ENCODE measurements at regions not wholly inside any gene's neighbourhood (a gene's known extent, or its start where the extent isn't known, plus 50 kb on each side); places are given as distances from the start of the nearest gene placed in this dataset.
"Not testable (repeated sequence)": the region's sequence is repeated elsewhere in the genome, so short reads cannot be mapped to it uniquely, and the experiment has no call there.

DNA sequence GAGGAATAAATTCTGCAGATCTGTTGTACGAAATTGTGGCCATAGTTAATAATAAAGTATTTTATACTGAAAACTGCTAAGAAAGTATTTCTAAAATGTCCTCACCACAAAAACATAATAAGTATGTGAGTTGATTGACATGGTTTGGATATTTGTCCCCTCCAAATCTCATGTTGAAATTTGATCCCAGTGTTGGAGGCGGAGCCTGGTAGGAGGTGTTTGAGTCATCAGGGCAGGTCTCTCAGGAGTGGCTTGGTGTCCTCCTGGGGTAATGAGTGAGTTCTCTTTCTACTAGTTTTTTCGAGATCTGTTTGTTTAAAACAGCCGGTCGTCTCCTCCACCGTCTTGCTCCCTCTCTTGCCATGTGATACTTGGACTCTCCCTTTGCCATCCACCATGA is 424.1 kb upstream of the KCNMB2 start:
- no peak for TF ChIP-seq CTCF (conservative IDR thresholded peaks at IDR 0.05; ENCODE audit: control insufficient read depth, insufficient read depth, low read depth, low read length)
- H3K4me3 ChIP-seq (ENCODE audit: control insufficient read depth, low read depth, low read length): no peak overlapping the region
- no peak for DNase-seq (ENCODE audit: low read depth)

DNA sequence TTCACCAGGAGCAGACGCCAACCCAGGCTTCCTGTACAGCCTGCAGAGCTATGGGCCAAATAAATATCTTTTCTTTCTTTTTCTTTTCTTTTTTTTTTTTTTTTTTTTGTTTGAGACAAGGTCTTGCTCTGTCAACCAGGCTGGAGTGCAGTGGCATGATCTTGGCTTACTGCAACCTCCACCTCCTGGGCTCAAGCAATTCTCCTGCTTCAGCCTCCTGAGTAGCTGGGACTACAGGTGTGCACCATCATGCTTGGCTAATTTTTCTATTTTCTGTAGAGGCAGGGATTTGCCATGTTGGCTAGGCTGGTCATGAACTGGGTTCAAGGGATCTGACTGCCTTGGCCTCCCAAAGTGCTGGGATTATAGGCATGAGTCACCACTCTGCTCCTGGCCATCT is 423.7 kb upstream of the KCNMB2 start:
- not testable (repeated sequence) for DNase-seq (ENCODE audit: low read depth); H3K4me3 ChIP-seq (ENCODE audit: control insufficient read depth, low read depth, low read length)

DNA sequence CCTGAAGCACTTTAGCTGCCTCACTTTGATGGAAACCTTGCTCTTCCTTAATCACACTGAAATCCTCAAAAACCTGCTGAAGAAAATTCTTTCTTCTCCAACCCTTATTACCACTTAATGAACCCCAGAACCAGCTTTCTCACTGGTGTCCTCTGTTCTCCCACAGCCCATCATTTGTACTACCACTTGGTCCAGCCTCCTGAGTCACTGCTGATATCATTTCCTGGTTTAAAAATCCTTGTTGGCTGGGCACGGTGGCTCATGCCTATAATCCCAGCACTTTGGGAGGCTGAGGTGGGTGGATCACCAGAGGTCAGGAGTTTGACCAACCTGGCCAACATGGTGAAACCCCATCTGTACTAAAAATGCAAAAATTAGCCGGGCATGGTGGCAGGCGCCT is 418.6 kb upstream of the KCNMB2 start:
- peak; percentile 42 for DNase-seq (ENCODE audit: low read depth)
- H3K4me3 ChIP-seq (ENCODE audit: control insufficient read depth, low read depth, low read length): no peak overlapping the region
- no peak for TF ChIP-seq CTCF (conservative IDR thresholded peaks at IDR 0.05; ENCODE audit: control insufficient read depth, insufficient read depth, low read depth, low read length)

DNA sequence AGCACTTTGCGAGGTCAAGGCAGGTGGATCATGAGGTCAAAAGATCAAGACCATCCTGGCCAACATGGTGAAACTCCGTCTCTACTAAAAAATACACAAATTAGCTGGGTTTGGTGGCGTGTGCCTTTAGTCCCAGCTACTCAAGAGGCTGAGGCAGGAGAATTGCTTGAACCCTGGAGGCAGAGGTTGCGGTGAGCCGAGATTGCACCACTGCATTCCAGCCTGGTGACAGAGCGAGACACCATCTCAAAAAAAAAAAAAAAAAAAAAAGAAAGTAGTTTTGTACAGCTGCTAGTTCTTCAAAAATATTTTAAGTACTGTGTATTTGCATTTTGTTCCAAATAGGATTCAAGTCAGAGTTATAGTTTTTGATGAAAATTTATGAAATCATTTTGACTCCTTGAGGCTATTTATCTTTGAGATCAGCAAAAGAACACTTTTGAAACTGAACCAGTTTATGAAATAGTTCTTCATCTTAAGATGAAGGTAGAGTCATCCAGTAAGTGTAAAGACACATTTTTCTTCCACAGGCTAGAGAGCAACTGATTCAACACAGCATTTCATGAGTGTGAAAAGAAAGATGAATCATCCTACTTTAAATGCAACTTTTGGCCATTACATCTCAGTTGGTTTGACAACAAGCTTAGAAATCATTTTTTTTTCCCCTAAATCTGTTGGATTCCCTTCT is 416.5 kb upstream of the KCNMB2 start:
- DNase-seq (ENCODE audit: low read depth): peak; percentile 82
- H3K4me3 ChIP-seq (ENCODE audit: control insufficient read depth, low read depth, low read length): not testable (repeated sequence)

DNA sequence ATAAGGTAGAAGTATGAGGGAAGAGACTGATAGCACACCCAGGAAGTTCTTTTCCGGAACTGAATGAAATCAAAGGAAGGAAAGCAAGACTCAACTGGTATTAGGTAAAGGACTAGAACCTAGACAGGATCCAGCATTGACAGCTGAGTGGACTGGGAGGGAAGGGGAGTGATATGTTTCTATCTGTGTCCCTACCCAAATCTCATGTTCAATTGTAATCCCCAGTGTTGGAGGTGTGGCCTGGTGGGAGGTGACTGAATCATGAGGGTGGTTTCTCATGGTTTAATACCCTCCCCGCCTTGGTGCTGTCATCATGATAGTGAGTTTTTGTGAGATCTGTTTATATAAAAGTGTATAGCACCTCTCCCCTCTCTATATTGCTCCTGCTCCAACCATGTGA is 415.9 kb upstream of the KCNMB2 start:
- TF ChIP-seq CTCF (conservative IDR thresholded peaks at IDR 0.05; ENCODE audit: control insufficient read depth, insufficient read depth, low read depth, low read length): no peak
- H3K4me3 ChIP-seq (ENCODE audit: control insufficient read depth, low read depth, low read length): no peak overlapping the region
- no peak for DNase-seq (ENCODE audit: low read depth)

GRCh38 chr3:178126686-178127085 is 409.6 kb upstream of the KCNMB2 start:
- H3K4me3 ChIP-seq (ENCODE audit: control insufficient read depth, low read depth, low read length): no peak overlapping the region
- TF ChIP-seq CTCF (conservative IDR thresholded peaks at IDR 0.05; ENCODE audit: control insufficient read depth, insufficient read depth, low read depth, low read length): no peak
- DNase-seq (ENCODE audit: low read depth): no peak

DNA sequence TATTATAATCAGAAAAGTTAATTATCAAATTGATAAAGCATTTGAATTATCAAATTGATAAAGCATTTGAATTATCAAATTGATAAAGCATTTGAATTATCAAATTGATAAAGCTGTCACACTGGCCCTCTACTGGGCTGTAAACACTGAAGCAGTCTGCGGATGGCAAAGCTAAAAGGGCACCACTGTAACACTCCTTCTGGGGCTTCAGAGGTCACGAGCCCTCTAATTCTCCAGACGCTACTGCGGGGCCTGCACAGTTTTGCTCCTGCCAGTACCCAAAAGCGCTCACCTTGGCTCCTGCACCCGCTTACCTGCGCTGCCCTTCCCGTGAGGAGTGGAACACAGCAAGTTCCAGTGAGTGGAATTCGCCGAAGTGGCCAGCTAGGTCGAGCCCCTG is 409.0 kb upstream of the KCNMB2 start:
- TF ChIP-seq CTCF (conservative IDR thresholded peaks at IDR 0.05; ENCODE audit: control insufficient read depth, insufficient read depth, low read depth, low read length): no peak
- DNase-seq (ENCODE audit: low read depth): no peak
- no peak overlapping the region for H3K4me3 ChIP-seq (ENCODE audit: control insufficient read depth, low read depth, low read length)

DNA sequence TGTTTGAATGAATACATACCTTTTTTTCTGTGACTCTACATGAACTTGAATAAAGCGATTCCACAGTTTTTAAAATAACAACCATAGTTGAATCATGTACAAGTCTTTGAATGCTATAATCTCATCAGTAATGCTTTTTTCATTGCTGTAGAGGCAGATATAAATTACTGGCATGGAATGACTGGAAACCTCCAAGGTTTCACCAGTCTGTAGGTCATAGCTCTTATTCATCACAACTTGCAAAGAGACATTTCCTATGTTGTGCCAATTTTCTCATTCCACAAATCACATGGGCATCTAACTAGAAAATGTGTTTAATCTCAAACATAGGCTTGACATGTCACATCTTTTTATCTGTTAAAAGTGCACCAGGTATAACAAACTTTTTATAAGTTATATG is 407.1 kb upstream of the KCNMB2 start:
- no peak overlapping the region for H3K4me3 ChIP-seq (ENCODE audit: control insufficient read depth, low read depth, low read length)
- TF ChIP-seq CTCF (conservative IDR thresholded peaks at IDR 0.05; ENCODE audit: control insufficient read depth, insufficient read depth, low read depth, low read length): no peak
- DNase-seq (ENCODE audit: low read depth): peak; percentile 6
